ENCODE measurements at regions not wholly inside any gene's neighbourhood (a gene's known extent, or its start where the extent isn't known, plus 50 kb on each side); places are given as distances from the start of the nearest gene placed in this dataset.

DNA sequence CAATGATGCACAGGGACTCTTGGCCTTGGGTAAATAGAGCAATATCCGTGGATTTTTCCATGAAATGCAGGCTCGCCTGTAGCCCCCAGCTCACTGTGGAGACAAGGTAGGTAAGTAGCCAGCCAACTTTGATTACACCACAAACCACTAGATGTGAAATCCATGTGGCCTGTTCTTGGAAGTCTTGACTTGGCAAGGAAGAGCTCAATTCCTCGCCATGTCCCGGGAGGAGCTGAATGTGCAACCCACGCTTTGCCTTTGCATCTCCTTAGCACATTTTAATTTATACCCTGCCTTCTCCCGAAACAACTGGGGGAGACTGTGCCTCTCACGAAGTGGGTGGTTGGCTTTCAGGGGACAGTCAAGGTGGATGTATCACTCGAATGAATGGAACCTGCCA is 347.7 kb upstream of the MKI67 start:
- FAIRE-seq: no peak

DNA sequence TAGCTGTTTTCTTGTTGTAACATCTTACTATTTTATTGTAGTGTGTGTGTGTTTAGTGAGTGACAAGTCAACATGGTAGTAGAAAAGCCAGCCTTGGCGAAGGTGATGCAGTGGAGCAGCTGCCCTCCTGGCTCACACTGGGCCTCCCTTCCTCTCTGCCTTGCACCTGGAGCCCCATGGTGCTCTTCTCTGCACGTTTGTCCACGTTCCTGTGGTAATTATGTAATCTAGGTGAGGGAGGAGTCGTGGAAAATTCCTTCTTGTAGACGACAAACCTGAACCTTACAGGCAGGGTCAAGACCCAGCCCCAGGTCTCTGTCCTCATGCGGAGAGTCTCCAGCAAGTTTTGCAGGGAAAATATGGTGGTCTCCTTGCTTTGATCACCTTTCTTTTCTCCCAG is 348.3 kb upstream of the MKI67 start:
- no peak for FAIRE-seq

DNA sequence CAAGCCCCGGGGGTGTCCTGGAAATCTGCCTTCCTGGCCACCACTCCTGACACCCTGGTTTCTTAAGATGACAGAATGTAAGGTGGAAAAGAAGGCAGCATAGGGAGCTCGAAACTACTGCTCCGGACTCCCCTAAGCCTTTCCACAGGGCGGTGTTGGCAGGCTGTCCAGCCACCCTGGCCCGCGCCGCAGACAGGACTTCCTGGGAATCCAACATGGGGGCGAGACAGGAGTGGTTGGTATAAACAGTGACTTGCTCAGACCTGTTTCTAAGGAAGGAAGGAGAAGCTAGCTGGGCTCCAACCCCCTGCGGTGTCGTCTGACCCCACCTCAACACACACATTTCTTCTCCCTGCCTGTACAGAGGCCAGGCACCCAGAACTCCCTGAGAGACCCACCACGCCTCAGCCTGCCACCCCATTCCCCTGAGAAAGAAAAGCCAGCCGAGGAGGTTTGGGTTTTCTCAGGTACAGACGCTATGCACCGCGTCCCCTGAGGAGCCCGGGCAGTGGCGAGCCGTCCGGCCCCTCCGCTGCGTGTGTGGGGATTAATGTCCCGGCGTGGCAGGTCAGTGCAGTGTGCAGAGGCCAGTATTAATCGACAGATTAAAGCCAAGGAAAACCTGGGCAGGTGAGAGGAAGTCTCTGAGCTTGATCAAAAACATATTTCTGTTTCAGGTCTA is 349.6 kb upstream of the MKI67 start:
- no peak for FAIRE-seq

DNA sequence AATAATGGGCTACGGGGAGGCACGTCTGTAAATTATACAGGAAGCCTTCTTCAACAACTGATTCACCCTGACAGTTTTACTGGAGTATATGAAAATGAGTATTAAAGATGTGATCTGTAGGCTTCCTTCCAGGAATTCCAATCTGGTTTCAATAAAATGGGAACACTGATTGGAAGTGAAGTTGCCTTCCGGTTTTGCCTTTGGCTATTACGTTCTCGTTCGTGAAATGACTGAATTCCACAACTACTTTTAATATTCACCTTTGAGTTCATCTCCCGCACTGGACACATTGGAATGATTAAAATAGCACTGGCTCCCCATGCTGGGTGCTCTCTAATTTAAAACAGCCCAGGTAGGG is 350.1 kb upstream of the MKI67 start:
- FAIRE-seq: no peak

DNA sequence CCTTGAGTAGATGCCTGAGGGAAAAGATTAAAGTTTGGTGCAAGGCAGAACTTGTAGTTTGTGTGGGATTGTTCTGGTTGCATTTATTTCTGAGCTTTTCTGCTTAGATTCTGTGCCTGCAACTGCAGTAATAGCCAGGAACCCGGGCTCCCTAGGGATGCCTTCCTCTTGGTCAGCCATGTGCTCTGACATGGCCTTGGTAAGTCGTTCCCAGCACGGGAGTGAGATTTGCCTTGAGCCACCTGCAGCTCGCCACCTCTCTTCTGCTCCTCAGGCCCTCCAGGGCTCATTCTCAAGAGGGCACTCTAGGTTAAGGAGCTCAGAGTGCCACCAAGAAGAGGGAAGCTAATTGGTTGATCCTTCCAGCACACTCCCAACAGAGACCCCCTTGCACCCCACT is 350.6 kb upstream of the MKI67 start:
- no peak for FAIRE-seq

DNA sequence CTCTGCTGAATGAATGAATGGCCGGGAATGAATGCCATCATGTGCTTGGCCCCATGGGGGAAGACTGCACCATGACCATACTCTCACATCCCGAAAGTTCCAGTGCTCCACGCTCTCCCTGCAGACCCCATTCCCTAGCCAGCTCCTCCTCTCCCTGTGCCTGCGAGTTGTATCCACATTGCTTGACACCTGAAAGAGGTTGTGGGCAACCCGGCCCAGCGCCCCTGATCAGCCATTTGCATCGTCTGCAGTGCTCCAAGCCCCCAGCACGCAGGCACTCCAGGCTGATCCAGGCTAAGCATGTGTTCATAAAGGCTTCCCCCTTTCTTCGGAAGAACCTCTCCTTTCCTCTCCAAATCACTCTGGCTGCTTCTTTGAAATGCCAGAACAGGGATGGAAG is 354.4 kb upstream of the MKI67 start:
- FAIRE-seq: no peak

DNA sequence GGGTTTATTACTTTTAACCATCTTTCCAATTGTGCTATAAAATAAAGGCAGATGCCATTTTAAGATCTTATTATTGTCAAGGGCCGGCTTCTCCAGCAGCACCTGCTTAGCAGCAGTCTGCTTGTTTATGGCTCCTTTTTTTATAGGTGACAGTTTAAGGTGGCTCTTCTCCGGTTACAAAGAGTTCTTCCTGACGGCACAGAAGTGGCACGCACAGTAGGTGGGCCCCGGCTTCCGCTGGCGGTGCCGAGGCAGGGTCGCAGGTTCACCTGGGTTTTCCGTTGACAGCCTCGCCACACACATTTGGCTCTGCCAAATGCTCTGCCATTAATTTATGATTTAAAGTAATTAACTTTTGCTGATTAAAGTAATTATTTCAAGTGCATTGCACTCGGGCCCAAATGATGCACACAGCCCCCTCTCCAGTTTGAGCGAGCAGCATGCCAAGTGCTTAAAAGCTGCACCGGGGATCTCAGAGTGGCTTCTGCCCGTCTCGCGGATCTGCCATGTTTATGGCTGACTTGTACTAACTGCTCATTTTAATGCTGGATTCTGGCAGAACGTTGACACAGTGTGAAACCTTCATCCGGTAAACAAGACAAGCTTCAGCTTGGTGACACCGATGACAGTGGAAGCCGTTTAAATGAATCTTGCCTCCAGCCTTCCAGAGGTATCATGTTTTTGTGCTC is 355.1 kb upstream of the MKI67 start:
- FAIRE-seq: no peak

DNA sequence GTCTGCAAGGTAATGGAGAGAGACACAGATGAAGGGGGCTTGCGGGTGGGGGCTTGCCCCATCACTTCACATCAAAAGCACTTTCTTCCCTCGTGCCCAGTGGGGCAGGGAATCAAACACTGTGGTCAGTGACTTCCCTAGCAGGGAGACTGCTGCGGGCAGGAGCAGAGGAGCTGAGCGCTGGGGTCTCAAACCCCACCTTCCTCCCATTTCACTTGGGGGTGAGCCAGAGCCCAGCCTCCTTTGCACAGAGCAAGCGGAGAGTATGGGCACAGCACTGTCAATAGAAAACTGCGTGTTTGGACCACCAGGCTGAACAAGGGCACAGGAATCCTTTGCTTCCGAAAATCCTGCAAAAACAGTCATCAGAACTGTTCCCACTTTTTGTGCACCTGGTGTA is 355.8 kb upstream of the MKI67 start:
- FAIRE-seq: no peak

DNA sequence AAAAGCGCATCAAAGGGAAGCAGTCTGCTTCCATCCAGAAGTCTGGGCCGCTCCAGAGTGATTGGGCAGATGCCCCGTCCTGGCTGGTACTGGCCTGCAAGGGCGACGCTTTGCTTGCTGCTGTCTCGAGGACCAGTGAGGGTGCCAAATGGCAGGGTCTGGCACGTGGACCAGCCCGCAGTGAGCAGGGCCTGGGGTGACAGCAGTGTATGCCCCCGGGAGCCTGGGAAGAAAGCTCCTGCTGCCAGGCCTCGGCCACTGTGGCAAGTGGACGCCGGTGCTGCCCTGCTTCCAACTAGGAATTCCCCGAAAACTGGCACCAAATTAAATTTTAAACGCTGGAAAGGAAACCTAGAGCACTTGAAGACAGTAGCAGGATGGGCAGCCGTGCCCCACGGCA is 357.0 kb upstream of the MKI67 start:
- FAIRE-seq: no peak

DNA sequence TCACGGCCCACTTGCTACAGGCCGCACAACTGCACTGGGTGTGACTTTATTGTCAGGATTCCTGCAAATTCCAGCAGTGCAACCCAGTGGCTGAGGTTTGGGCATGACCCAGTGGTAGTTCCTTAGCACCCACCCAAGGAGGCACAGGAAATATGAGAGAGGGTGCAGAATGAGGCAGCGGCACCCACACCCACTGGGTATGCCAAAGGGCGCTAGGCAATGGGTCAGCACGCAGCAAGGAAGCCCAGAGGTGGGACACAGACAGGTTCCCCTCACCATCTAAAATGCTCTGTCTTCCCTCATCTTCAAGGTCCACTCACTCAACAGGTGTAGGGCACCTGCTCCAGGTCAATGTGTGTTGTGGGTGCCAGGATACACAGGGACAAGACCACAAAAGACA is 357.8 kb upstream of the MKI67 start:
- no peak for FAIRE-seq

DNA sequence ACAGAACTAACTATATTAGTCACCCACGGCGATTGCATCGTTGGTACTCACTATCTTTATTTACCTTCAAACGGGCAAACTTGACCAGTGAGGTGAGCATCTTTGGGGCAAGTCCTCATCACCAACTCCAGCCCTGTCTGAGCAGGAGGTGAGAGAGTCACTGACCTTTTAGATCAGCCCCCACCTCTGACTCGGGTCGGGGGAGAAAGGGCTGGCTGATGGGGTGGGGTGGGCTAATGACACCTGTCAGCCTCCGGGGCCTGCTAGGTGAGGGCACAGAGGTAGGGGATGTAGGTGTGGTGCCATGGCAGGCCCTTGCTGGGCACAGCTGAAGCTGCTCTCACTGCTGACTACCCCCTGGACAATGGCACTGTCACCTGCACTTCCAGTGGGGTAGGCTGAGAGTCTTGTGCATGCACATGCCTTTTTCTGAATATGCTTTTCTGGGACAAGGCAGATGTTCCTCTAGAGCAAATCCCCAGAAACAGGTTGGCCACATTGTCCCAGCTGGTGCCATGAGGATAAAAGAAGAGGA is 359.5 kb upstream of the MKI67 start:
- no peak for FAIRE-seq

DNA sequence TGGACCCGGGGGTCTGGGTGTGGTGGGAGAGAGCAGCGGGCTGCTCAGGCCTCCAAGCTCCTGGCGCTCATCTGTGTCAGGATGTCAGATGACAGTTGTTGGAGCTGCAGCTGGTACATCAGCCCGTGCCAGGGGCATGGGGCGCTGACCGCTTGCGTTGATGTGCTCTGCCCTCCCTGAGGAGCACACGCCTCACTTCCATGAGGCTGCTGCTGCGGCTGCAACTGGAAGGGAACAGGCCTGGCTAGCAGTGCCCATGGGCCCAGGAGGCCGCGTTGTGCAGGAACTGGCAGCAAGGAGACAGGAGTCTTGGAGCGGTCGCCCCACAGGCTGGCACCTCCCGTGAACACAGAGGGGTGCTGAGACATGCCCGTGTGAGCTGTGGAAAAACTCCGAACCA is 361.3 kb upstream of the MKI67 start:
- FAIRE-seq: no peak

DNA sequence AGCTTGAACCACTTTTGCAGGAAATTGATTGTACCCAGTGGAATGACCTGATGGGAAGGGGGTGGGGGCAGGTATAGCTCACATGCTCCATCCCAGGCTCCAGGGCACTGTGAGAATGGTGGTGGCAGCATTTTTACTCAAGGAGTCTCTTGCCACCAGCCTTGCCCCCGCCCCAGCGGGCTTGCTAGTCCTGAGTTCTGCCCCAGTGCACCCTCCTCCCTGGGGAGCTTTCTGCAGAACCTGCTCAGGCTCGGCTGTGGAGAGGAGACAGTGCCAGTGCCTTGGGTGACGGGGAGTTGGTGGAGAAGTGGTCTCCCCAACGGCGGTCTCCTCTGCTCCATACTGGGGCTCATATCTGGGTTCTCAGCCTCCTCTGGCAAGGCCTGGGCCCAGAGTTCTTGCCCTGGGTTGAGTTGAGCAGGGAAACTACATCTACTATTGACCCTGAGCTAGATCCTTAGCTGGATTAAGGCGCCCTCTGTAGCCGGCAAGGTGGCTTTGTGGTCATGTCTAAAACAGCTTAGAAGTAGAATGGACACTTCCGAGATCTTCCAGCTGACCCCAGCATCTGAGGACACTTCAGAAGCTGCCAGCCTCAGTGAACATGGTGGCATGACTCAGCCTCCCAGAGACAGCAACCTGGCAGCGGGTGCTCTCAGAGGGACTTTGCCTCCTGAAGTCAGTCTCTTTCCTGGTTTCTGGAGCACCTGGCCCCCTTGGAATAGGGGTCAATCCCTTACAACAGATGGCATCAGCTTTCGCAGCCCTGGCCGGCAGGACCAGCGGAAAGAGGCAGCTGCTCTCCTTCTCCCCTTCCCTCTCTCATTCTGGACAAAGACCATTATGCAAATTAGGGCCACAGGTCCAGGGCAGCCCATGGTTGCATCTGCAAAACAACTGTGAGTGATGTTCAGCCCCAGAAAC is 363.4 kb upstream of the MKI67 start:
- FAIRE-seq: no peak

DNA sequence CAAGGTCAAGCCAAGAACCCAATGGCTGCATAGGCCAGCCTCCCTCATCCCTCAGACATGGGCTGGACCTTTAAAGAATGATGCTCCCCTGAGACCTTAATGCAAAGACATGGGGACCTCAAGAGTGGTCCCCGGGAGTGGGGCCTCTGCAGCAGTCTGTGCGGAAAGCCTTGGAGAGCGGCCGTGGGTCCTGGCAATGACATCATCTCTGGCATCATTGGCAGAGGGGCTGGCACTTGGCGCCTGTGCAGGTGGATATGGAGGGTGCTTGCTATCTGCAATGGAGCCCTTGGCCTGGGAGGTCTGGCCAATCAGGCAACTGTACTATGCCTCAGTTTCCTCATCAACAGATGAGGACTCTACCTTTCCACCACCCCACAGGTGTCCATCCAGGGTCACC is 365.5 kb upstream of the MKI67 start:
- no peak for FAIRE-seq

DNA sequence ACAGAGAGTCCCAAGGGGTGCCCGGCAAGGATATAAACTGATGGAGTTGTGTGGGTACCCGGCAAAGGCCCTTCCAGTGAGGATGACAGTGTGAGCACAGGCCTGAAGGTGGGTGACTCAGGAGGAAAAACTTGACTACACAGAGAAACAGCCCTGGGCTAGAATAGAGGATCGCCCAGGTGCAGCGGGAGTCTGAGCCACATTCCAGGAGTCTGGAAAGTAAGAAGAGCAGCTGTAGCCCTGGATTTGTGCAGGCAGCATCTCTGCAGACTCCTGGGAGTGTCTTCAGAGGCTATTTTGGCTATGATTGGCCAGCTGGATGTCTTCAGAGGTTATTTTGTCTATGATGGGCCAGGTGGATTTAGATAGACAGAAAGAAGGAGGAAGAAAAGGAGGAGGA is 367.6 kb upstream of the MKI67 start:
- FAIRE-seq: no peak

DNA sequence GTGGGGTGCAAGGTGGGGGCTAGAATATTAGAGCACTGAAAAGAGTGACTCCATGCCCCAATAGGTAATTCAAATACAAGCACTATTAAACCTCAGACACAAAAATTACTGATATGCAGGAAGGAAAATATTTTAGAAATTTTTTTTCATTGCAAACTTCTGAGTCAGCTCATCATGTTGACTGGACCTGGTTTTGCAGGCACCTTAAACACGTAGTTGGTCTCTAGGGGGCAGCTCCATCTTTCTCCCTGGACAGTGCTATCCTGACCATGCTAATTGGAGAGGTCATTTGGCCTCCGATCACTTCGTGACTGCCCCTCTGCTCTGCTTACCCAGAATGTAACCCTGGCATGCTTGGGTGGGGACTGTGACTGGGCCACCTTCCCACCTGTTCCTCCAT is 368.4 kb upstream of the MKI67 start:
- FAIRE-seq: no peak

DNA sequence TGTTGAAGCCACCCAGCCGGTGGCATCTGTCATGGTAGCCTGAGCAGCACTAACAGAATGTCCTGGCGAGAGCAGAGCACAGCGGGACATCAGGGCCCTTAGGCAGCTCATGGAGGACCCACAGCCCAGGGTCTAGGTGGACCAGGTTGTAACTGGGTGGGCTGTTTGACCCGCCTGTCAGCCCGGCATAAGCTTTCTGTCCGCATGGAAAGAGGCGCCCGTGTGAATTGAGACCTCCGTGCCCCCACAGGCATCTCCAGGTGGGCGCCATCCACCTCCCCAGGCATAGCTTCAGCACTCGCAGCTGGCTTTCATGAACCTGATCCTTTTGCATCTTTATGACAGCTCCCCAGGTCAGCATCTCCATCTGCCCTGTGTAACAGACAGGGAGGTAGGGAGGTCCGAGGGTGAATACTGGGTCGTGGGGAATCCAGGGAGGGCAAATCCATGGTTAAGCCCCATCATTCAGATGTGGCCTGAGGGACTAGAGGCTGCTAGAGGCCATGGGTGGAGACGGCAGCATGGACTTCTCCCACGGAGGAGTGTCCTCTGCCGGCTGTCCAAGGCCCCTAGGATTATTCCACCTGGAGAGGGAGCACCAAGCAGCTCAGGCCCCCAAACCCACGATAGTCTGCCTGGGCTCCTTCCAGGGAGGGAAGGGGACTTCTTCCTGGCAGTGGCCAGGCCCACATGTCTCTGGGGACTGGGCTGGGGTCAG is 371.6 kb upstream of the MKI67 start:
- FAIRE-seq: no peak

DNA sequence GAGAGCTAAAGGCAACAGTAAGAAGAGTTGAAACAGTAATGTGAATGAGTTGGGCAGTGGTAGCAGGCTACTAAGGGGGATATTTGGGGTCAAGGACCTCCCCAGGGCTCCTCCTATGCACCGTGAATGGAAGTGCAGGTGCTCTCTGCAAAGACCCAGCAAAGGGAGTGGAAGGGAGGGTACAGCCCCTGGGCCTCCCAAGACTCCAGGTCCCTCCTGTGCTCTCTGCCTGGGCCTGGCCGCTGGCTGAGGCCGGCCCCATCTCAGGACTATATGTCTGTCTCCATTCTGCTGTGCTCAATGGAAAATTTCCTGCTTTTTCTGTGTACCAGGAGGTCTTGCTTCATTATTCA is 372.1 kb upstream of the MKI67 start:
- no peak for FAIRE-seq

DNA sequence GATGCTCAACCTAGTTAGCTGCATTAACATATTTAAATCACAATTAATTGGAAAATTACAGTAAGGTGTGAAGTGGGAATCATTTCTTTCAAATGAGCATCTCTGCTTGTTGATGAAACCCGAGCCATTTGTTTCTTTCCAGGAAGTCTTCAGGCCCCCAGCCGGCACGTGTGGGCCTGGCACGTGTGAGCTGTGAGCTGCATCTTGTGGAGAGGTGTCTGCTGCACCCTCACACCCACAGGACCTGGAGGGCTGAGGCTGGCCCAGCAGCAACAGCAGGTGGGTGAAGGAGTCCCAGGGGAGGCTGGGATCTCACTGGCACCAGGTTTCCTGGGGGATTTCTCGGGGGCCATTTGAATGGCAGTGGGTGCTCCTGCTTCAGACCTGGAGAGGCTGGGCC is 372.5 kb upstream of the MKI67 start:
- FAIRE-seq: no peak

DNA sequence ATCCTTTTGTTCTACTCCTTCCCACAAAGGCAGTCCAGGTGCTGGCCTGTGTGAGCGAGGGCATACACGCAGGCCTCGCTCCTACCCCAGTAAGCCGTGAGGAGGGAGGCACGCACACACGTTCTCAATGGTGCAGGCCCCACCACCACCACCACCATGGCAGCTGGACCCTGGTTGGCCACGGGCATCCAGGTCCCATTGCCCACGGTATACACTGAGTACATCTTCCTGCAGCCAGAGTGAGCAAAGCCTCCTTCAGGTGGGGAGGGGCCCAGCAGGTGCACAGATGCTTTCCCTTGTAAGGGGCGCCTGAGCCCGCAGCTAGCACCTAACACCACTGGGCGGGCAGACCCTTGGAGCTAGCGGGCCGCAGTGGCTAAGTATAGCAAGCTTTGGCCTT is 373.3 kb upstream of the MKI67 start:
- FAIRE-seq: no peak

DNA sequence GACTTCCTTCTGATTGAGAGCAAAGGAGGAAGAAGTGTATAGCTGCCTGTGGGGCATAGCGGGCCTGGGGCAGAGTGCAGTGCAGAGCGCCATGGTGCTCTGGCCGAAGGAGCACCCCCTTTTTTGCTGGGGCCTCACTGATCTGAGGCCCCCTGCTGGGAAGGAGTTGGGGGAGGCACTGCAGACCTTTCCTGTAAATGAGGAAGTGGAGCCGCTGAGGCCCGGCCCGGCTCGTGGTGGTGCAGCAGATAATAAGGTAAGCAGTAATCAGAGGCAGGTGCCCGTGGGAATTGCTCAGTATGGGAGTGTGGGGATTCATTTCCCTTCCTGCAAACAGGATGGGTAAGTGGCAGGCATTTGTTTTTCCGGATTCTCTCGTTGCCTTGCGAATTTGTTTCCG is 373.7 kb upstream of the MKI67 start:
- no peak for FAIRE-seq

DNA sequence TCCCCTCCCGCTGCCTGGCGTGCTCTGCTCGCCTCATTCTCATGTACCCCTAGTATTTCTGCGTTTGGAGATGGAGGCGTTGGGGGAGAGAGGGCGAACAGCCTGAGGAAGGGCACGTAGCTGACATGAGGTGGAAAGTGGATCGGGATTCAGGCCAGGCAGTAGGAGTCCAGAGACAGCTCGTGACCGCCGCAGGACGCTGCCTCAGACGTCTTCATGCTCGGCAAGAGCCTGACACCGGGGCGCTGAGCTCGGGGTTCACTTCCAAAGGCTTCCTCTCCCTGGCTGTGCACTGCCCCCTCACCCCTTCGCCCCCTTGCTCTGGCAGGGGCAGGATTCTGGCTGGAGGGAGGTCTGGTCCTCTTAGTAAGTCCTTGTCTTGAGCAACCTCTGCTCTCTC is 374.4 kb upstream of the MKI67 start:
- FAIRE-seq: no peak

DNA sequence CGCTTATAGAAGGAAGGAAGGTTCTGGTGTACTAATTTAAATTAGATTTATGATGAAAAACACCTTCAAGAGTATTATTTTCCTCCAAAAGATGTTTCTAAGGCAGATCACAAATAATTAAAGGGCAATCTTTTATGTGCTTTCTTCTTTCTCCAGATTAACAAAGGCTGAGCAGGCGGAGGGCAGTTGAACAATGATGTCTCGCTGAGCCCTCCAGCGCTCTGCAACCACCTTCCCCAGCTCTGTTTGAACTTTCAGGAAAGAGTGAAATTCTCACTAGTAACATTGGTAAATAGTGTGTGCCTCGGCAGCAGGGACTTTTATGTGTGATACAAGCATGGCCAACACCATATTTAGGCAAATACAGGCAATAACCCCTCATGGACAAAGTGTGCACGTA is 379.1 kb upstream of the MKI67 start:
- no peak for FAIRE-seq
